ENCODE measurements at regions not wholly inside any gene's neighbourhood (a gene's known extent, or its start where the extent isn't known, plus 50 kb on each side); places are given as distances from the start of the nearest gene placed in this dataset.
A peak's percentile ranks its signal among the peaks of the same experiment; 100 is the strongest.

- no peak overlapping the region for H3K27ac Mint-ChIP-seq
Measured at GRCh38 chr20:57824909-57825308, 115.1 kb upstream of the PMEPA1 start.

DNA sequence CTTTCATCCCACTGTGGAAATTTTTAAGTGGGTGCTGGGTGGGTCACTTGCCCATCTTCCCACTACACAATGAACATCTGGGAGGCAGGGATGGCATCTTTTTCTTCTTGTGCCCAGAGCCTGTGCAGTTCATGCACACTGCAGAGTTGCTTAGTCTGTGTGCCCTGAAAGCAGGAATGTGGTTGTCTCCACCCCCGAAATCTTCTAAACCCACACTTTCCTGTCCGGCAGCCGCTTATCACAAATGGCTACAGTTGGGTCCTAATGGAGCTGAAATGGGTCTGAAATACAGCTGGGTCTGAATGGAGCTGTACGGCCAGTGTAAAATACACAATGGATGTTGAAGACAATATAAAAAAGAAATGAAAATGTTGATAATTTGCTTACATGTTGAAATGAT is 112.1 kb upstream of the PMEPA1 start:
- no peaks in the 10 kb centered on the region for H3K36me3 Mint-ChIP-seq
- peaks cover 0 to 3% (median 0%) of the 10 kb centered on the region in 5 donors for H3K9me3 Mint-ChIP-seq
- no peak overlapping the region for H3K27ac ChIP-seq (ENCODE audit: low read depth, low read length)
- no peak overlapping the region for H3K4me3 ChIP-seq (ENCODE audit: low read length)
- DNase-seq = no peak
- H3K9me3 ChIP-seq (ENCODE audit: low read length) = no peaks in the 10 kb centered on the region
- H3K27me3 Mint-ChIP-seq = peaks cover 10 to 21% of the 10 kb centered on the region in 2 donors
- CTCF ChIA-PET = no interaction called here
- no peak overlapping the region for H3K27ac Mint-ChIP-seq
- H3K27me3 ChIP-seq (ENCODE audit: insufficient read depth, low read length, poor library complexity, severe bottlenecking) = no peaks in the 10 kb centered on the region
- no peak overlapping the region for H3K4me3 Mint-ChIP-seq
- no peaks in the 10 kb centered on the region for H3K36me3 ChIP-seq (ENCODE audit: insufficient read depth, low read length)
- no peaks in the 10 kb centered on the region for H3K4me1 ChIP-seq (ENCODE audit: insufficient read depth, low read length)
- no peaks in the 10 kb centered on the region for H3K4me1 Mint-ChIP-seq
- POLR2A ChIA-PET = no interaction called here

More at GRCh38 chr20:57824909-57825308, 115.1 kb upstream of the PMEPA1 start:
- peaks cover 0 to 3% (median 0%) of the 10 kb centered on the region in 5 donors for H3K9me3 Mint-ChIP-seq
- H3K27me3 ChIP-seq (ENCODE audit: insufficient read depth, low read length, poor library complexity, severe bottlenecking) = no peaks in the 10 kb centered on the region
- H3K4me1 Mint-ChIP-seq = no peaks in the 10 kb centered on the region
- no peak overlapping the region for H3K4me3 Mint-ChIP-seq
- no peaks in the 10 kb centered on the region for H3K4me1 ChIP-seq (ENCODE audit: insufficient read depth, low read length)
- H3K9me3 ChIP-seq (ENCODE audit: low read length) = no peaks in the 10 kb centered on the region
- no peak overlapping the region for H3K4me3 ChIP-seq (ENCODE audit: low read length)
- no peak overlapping the region for H3K27ac ChIP-seq (ENCODE audit: low read depth, low read length)
- ChIA-PET POLR2A (no interaction called here), CTCF (no interaction called here)
- no peaks in the 10 kb centered on the region for H3K36me3 Mint-ChIP-seq
- DNase-seq = no peak
- H3K36me3 ChIP-seq (ENCODE audit: insufficient read depth, low read length) = no peaks in the 10 kb centered on the region
- peaks cover 9 to 13% of the 10 kb centered on the region in 2 donors for H3K27me3 Mint-ChIP-seq

DNA sequence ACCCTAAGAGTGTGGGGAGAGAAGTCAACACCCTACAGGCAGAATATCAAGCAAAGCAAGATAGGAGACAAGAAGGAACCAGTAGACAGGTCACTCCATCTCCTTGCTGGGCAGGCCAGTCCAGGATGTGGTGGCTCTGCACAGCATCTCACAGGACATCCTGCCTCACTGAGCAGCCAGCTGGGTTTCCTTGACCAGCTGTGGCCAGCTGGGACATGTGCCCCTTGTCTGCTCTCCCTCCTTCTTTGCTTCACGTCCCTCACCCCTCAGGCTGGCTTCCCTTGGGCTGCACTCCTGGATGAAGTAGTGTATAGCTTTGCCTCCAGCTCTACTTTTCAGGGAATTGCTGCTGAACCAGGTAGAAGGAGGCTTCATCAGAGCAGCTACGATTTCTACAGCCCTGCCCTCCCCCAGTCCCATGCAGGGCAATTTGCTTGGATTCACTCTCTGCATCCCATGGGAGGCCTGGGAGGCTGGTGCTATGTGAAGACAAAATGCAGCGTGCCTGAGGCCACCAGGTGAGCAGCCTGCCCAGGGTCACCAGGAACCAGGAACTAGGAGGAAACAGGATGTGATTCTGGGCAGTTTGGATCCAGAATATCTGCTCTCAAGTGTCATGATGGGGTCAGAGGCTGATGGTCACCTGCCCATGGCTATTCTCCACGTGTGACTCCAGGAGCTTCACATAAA is 110.0 kb upstream of the PMEPA1 start:
- Mint-ChIP-seq H3K27me3 (peaks cover 9 to 21% of the 10 kb centered on the region in 2 donors), H3K4me1 (no peaks in the 10 kb centered on the region), H3K27ac (no peak overlapping the region), H3K9me3 (peaks cover 0 to 3% (median 0%) of the 10 kb centered on the region in 5 donors), H3K4me3 (no peak overlapping the region), H3K36me3 (no peaks in the 10 kb centered on the region)
- no peak overlapping the region for H3K4me3 ChIP-seq (ENCODE audit: low read length)
- no peaks in the 10 kb centered on the region for H3K9me3 ChIP-seq (ENCODE audit: low read length)
- H3K27me3 ChIP-seq (ENCODE audit: insufficient read depth, low read length, poor library complexity, severe bottlenecking) = no peaks in the 10 kb centered on the region
- H3K4me1 ChIP-seq (ENCODE audit: insufficient read depth, low read length) = no peaks in the 10 kb centered on the region
- ChIA-PET POLR2A (no interaction called here), CTCF (no interaction called here)
- DNase-seq = no peak
- no peak overlapping the region for H3K27ac ChIP-seq (ENCODE audit: low read depth, low read length)
- H3K36me3 ChIP-seq (ENCODE audit: insufficient read depth, low read length) = no peaks in the 10 kb centered on the region

- H3K27me3 Mint-ChIP-seq = peaks cover 9 to 26% of the 10 kb centered on the region in 2 donors
- POLR2A ChIA-PET = no interaction called here
- H3K4me1 Mint-ChIP-seq = no peaks in the 10 kb centered on the region
- DNase-seq = no peak
- no peaks in the 10 kb centered on the region for H3K4me1 ChIP-seq (ENCODE audit: insufficient read depth, low read length)
- no peaks in the 10 kb centered on the region for H3K36me3 ChIP-seq (ENCODE audit: insufficient read depth, low read length)
- no peak overlapping the region for H3K4me3 ChIP-seq (ENCODE audit: low read length)
- no peaks in the 10 kb centered on the region for H3K9me3 ChIP-seq (ENCODE audit: low read length)
- no peaks in the 10 kb centered on the region for H3K27me3 ChIP-seq (ENCODE audit: insufficient read depth, low read length, poor library complexity, severe bottlenecking)
- CTCF ChIA-PET = no interaction called here
- no peak overlapping the region for H3K27ac ChIP-seq (ENCODE audit: low read depth, low read length)
- peaks cover 0 to 3% (median 0%) of the 10 kb centered on the region in 5 donors for H3K9me3 Mint-ChIP-seq
- H3K27ac Mint-ChIP-seq = no peak overlapping the region
- H3K4me3 Mint-ChIP-seq = no peak overlapping the region
- no peaks in the 10 kb centered on the region for H3K36me3 Mint-ChIP-seq
Measured at GRCh38 chr20:57819291-57819690, 109.5 kb upstream of the PMEPA1 start.

GRCh38 chr20:57818418-57819181 is 108.8 kb upstream of the PMEPA1 start:
- H3K36me3 Mint-ChIP-seq = no peaks in the 10 kb centered on the region
- Histone ChIP-seq H3K27ac (ENCODE audit: low read depth, low read length) (no peak overlapping the region), H3K36me3 (ENCODE audit: insufficient read depth, low read length) (no peaks in the 10 kb centered on the region), H3K9me3 (ENCODE audit: low read length) (no peaks in the 10 kb centered on the region), H3K27me3 (ENCODE audit: insufficient read depth, low read length, poor library complexity, severe bottlenecking) (no peaks in the 10 kb centered on the region), H3K4me1 (ENCODE audit: insufficient read depth, low read length) (no peaks in the 10 kb centered on the region), H3K4me3 (ENCODE audit: low read length) (no peak overlapping the region)
- peaks cover 11 to 29% of the 10 kb centered on the region in 2 donors for H3K27me3 Mint-ChIP-seq
- no peak for DNase-seq
- CTCF ChIA-PET = no interaction called here
- H3K4me1 Mint-ChIP-seq = no peaks in the 10 kb centered on the region
- peaks cover 0 to 3% (median 0%) of the 10 kb centered on the region in 5 donors for H3K9me3 Mint-ChIP-seq
- POLR2A ChIA-PET = interaction anchor here (0.6 kb wide), 1 partner anchor 1027 kb away, joined by 10 read pairs; no protein-coding TSS in a partner anchor
- H3K27ac Mint-ChIP-seq = no peak overlapping the region
- H3K4me3 Mint-ChIP-seq = no peak overlapping the region

DNA sequence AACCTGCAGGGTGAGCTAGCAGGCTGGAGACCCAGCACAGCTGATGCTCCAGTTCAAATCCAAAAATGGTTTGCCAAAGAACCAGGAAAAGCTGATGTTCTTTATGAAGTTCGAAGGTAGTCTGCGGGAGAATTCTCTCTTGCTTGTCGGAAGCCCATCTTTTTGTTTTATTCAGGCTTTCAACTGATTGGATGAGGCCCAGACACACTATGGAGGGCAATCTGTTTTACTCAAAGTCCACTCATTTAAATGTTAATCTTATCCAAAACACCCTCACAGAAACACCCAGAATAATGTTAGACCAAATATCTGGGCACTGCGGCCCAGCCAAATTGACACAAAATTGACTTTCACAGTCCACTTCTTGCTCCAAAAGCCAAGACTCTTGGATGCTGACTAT is 105.6 kb upstream of the PMEPA1 start:
- Histone ChIP-seq H3K27me3 (ENCODE audit: insufficient read depth, low read length, poor library complexity, severe bottlenecking) (no peaks in the 10 kb centered on the region), H3K27ac (ENCODE audit: low read depth, low read length) (no peak overlapping the region), H3K4me3 (ENCODE audit: low read length) (no peak overlapping the region), H3K36me3 (ENCODE audit: insufficient read depth, low read length) (no peaks in the 10 kb centered on the region), H3K9me3 (ENCODE audit: low read length) (no peaks in the 10 kb centered on the region), H3K4me1 (ENCODE audit: insufficient read depth, low read length) (no peaks in the 10 kb centered on the region)
- H3K4me3 Mint-ChIP-seq = no peak overlapping the region
- H3K4me1 Mint-ChIP-seq = no peaks in the 10 kb centered on the region
- ChIA-PET POLR2A (no interaction called here), CTCF (no interaction called here)
- H3K27ac Mint-ChIP-seq = no peak overlapping the region
- H3K36me3 Mint-ChIP-seq = no peaks in the 10 kb centered on the region
- peaks cover 12 to 32% of the 10 kb centered on the region in 2 donors for H3K27me3 Mint-ChIP-seq
- peaks cover 0 to 3% (median 0%) of the 10 kb centered on the region in 5 donors for H3K9me3 Mint-ChIP-seq
- DNase-seq = no peak

GRCh38 chr20:57814529-57814928 is 104.7 kb upstream of the PMEPA1 start:
- peaks cover 6 to 31% of the 10 kb centered on the region in 2 donors for H3K27me3 Mint-ChIP-seq
- H3K36me3 Mint-ChIP-seq = no peaks in the 10 kb centered on the region
- H3K4me3 Mint-ChIP-seq = peak overlapping the region in 1 of 7 donors; percentile 23
- Histone ChIP-seq H3K27ac (ENCODE audit: low read depth, low read length) (no peak overlapping the region), H3K4me1 (ENCODE audit: insufficient read depth, low read length) (no peaks in the 10 kb centered on the region), H3K9me3 (ENCODE audit: low read length) (no peaks in the 10 kb centered on the region), H3K4me3 (ENCODE audit: low read length) (no peak overlapping the region), H3K27me3 (ENCODE audit: insufficient read depth, low read length, poor library complexity, severe bottlenecking) (no peaks in the 10 kb centered on the region), H3K36me3 (ENCODE audit: insufficient read depth, low read length) (no peaks in the 10 kb centered on the region)
- ChIA-PET CTCF (no interaction called here), POLR2A (no interaction called here)
- no peaks in the 10 kb centered on the region for H3K4me1 Mint-ChIP-seq
- no peaks in the 10 kb centered on the region for H3K9me3 Mint-ChIP-seq
- no peak for DNase-seq
- H3K27ac Mint-ChIP-seq = no peak overlapping the region

DNA sequence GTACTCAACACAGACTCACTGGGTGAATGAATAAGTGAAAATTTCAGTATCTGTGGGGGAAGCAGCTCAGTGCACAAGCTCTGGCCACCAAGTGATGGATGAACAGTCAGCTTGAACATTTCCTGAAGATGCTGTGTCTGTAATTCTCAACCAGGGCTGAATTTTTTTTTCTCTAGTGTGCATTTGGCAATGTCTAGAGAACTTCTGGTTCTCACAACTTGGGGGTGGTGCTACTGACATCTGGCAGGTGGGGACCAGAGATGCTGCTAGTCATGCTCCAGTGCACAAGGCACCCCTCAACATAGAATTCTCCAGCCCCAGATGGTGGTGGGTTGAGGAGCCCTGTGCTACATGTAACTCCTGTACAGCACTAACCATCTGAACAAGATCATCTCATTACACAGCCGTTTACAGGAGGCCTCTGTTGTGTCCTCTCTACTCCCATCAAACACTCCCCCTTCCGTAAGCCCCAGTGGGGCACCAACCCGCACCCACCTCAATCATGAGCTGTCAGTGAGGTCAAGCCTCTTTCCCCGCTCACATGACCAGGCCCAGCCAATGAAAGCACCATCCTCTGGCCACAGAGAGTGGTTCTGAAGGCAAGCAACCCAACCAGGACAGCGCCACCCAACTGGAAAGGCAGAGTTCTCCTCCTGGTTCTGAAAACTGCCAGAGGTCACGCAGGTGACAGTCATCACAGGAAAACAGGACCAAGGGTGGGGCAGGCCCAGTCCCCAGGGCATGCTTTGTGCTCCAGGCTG is 103.9 kb upstream of the PMEPA1 start:
- no peaks in the 10 kb centered on the region for H3K36me3 Mint-ChIP-seq
- no peak for DNase-seq
- no peak overlapping the region for H3K4me3 Mint-ChIP-seq
- Histone ChIP-seq H3K4me3 (ENCODE audit: low read length) (no peak overlapping the region), H3K27ac (ENCODE audit: low read depth, low read length) (no peak overlapping the region), H3K36me3 (ENCODE audit: insufficient read depth, low read length) (no peaks in the 10 kb centered on the region), H3K9me3 (ENCODE audit: low read length) (no peaks in the 10 kb centered on the region), H3K4me1 (ENCODE audit: insufficient read depth, low read length) (no peaks in the 10 kb centered on the region), H3K27me3 (ENCODE audit: insufficient read depth, low read length, poor library complexity, severe bottlenecking) (no peaks in the 10 kb centered on the region)
- peaks cover 6 to 29% of the 10 kb centered on the region in 2 donors for H3K27me3 Mint-ChIP-seq
- H3K27ac Mint-ChIP-seq = peak overlapping the region in 1 of 8 donors; percentile 75
- H3K4me1 Mint-ChIP-seq = no peaks in the 10 kb centered on the region
- ChIA-PET CTCF (no interaction called here), POLR2A (no interaction called here)
- H3K9me3 Mint-ChIP-seq = no peaks in the 10 kb centered on the region
